HG03025 (cell line): ENCODE measurements at regions not wholly inside any gene's neighbourhood (a gene's known extent, or its start where the extent isn't known, plus 50 kb on each side); places are given as distances from the start of the nearest gene placed in this dataset.
A peak's percentile ranks its signal among the peaks of the same experiment; 100 is the strongest.

ENCODE experiments used
- ATAC-seq: cut with Tn5 transposase; IDR thresholded peaks from one replicate; pipeline ENCODE4 v1.9.1; 2021; ENCODE audit warnings: mild to moderate bottlenecking, moderate library complexity; ENCODE audit not compliant: unreplicated experiment, low FRiP score

DNA sequence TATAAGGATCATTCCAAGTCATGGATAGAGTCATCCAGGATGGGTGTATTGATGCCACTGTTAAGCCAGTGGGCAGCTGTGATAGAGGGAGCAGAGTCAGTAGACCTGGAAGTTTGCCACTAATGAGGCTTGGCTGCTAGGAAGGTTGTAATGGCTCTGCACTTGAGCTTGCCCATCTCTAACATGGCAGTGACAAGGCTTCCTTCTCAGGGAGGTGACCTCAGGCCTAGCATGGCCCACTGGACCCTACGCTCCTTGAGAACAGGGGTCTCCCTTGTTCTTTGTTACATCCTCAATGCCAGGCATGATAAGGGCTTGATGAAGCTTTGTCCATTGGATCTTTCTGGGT, 155.1 kb downstream of the CD83 start:
- ATAC-seq = no peak

DNA sequence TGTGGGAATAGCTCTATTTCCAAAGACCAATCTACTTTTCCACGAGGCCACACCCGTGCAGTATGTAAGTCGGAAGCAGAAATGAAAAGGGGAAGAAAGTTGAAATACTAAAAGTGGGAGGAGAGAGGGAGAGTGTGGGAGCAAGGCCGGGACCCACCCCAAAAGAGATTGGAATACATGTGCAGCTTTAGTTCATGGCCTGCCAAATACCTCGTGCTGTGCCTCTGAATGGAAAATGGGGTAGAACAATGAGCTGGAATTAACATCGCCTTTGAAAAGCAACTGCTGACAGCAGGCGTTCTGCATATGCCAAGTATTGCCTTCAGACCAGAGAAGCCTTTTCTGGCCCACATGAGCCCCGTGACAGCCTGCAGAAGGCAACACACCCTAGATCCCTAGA, 155.6 kb downstream of the CD83 start:
- ATAC-seq = no peak

DNA sequence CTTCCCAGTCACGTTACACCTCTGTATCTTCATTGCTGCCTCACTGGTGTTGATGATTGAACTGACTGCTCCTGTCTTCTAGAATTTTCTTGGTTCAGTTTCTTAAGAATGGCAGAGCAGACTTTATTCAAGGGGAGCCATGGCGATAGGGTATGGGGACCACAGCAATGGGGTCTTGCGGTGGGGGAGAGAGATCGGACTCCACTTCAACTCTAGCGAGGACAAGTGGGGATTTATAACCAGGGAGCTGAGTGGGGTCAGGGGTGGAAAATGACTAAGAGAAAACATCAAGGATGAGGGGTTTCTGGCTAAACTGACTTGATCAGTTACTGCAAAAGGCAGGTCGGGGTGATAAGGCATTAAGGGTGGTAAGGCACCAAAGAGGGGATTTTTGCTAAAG, 156.4 kb downstream of the CD83 start:
- ATAC-seq = no peak

DNA sequence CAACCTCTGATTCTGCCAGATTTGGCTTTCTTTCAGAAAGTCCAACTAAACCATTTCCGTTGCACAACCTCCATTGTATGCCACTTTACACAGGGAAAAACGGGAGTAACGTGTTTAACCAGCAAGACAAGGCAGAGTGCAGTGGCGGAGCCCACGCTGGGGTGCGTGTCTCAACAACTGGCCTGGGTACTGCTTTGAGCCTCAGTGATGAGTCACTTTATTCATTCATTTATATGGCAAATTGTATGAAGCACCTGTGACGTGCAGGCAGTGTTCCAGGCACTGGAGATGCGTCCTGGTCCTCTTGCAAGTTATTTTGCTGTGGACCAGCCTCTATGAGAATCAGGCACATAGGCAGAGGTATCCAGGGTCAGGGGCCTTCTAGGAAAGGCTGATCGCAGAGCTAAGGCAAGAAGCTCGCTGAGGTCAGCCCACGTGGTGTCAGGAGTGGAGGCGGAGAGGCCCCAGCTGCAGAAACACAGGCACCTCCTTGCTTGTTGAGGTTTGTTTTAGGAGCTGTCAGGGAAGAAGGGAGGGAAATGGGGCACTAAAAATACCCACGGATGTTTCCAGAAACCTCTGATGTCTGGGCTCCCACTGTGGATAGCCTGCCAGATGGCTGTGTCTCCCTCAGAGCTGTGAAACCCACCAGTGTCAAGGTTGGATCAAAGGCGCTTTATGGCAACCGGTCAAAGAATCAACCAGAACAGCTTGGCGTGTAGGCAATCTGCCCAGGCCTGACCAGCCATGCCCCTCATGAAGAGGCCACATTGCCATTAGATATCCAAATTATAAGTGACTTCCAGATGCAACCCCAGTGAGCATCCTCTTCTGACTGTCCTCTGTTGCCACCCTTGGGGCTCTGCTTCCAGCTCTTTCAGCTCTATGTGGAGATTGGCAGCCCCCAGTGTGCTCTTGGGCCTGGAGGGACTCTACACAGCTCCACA, 157.2 kb downstream of the CD83 start:
- ATAC-seq = no peak

DNA sequence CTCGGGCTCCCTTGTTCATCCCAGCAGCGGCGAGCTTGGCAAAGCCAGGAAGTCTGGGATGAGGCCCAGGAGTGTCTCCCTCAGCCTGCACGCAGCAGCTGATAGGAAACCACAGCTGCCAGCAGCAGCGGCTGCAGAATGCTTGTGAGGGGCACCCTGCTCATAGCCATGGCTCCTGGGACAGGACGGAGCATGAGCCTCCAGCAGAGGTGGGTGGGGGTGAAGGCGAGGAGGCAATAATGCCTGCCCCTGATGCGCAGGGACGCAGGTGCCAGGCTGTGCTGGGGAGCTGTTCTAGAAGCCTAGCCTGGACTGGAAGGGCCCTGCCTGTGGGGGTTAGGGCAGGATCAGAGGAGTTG, 157.9 kb downstream of the CD83 start:
- ATAC-seq = no peak

DNA sequence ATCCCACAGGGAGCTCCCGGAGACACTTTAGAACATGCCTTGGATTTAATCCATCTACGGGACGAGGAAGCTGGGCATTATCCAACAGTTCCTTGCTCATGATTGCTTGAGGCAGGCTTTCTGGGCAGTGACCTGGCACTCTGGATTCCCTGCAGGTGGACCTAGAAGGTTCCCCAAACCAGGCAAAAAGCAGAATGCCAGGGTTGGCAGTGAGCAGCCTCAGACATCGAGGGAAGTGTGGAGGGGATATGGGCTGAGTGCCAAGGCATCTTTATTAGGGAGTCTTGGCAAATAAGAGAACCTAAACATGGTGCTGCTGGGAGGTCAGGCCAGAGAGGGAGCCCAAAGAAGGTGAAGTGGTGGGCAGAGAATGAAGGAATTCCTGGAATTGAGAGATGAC, 158.5 kb downstream of the CD83 start:
- no peak for ATAC-seq

DNA sequence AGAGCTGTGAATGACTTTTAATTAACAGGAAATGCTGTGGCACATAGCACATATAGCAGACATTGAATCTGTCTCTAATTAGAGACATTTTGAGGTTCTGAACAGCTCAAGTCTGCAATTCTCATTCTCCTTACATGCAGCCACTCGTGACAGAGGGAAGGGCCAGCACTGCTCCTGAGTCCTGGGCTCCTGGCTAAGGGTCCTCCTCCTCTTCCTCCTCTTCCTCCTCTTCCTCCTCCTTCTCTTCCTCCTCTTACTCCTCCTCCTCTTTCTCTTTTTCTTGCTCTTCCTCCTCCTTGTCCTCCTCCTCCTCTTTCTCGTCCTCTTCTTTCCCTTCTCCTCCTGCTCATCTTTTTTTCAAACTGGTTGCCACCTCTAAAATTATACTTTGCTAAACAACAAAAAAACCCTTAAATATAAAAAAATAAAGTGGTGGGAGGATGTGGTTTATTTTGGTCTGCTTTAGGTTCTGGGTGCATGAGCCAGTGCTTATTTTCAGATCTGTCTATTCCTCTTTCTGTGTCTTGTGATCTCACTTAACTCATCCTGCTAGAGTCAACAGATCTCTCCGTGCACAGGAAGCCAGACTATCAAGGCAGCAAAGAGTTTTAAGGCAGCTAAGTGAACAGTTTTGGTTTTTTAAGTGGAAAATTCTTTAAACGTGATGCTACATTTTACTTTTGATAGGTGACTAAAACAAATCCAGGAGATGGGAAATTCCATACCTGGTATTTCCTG, 159.3 kb downstream of the CD83 start:
- ATAC-seq = peak; percentile 79

DNA sequence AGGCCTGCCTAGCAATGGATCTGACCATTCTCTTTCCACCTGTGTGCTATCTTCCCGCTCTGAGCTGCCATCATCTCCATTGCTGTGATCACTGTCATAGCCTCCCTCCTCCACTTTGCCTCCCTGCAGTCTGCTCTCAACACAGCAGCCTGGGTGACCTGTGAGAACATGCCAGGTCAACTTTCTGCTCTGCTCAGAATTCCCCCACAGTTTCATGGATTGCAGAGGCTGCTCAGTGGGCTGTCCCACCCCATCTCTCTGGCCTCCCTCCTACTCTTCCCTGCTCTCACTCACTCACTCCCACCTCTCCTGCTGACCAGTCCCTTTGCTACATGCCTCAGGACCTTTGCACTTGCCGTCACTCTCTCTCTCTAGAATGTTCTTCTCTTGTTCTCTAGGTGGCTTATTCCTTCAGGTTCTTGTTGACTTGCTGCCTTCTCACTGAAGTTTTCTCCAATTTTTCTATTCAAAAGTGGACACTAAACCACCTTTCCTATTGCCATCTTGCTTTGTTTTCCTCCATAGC, 159.9 kb downstream of the CD83 start:
- ATAC-seq = no peak

DNA sequence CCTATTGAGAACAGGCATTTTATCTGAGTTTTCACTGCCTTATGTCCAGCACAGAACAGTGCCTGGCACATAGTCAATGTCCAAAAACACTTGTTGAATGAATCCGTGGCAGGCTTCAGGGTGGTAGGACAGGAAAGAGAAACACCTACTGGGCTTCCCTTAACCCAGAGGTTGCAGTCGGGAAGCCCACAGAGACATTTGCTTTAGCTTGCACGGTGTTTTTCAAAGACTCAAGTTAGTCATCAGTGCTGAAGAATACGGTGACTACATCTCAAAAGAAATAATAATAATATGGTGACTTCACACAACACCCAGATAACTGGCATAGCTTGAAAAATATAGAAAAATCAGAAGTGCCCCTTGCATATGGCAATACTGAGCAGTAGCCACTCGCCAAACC, 160.4 kb downstream of the CD83 start:
- no peak for ATAC-seq

DNA sequence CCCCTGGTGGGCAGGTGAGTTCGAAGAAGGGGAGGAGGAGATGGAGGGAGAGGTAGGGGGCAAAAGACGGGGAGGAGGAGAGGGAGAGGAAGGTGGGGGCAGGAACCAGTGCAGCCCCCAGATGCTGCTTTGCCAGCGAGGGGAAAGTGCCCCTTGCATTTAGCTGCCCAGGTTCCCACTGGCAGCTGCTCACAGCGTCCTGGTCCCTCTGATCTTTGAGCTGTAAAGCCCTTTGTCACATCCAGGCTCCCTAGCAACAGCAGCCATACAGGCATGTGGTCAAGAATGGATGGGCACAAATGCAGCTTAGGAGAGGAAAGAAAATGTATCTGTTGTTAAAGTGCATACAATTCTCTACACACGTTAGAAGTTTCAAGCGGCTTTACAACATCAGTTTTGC, 160.9 kb downstream of the CD83 start:
- no peak for ATAC-seq

DNA sequence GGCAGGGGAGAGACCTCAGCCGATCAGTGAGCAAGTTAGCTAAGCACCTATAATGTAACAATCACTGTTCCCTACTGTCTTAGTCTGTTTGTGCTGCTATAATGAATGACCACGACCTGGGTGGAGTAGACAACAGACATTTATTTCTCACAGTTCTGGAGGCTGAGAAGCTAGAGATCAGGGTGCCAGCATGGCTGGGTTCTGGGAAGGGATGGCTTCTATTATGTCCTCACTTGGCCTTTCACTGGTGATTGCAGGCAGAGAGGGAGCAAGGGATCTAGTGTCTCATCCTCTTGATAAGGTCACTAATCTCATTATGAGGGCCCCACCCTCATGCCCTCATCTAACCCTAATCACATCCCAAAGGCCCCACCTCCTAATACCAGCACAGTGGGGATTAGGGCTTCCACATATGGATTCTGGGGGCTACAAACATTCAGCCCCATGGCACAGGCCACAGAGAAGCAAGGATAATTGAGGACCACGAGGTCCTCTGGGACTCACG, 162.5 kb downstream of the CD83 start:
- ATAC-seq = no peak

DNA sequence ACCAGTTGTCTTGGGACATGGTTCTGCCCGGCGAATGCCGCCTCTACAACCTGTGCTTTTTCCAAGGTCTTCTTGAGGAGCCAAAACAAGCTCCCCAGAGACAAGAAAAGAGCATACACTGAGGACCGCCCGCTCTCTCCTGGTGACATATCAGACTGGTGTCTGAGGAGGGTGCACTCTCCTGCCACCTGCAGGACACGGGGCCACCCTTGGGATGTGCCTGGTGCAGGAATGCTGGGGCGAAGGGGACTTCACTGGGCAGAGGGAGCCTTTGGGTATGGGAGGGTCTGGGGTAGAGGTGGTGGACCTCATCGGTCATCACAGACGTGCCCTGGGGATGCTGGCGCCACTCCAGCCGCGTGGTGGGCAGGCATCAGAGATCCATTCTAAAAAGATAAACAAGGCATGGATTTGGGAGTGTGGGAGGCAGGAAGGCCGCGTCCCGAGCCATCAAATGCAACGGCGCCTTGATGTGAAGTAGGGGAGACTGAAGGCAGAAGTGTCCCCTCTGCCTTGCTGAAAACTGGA, 163.3 kb downstream of the CD83 start:
- no peak for ATAC-seq

DNA sequence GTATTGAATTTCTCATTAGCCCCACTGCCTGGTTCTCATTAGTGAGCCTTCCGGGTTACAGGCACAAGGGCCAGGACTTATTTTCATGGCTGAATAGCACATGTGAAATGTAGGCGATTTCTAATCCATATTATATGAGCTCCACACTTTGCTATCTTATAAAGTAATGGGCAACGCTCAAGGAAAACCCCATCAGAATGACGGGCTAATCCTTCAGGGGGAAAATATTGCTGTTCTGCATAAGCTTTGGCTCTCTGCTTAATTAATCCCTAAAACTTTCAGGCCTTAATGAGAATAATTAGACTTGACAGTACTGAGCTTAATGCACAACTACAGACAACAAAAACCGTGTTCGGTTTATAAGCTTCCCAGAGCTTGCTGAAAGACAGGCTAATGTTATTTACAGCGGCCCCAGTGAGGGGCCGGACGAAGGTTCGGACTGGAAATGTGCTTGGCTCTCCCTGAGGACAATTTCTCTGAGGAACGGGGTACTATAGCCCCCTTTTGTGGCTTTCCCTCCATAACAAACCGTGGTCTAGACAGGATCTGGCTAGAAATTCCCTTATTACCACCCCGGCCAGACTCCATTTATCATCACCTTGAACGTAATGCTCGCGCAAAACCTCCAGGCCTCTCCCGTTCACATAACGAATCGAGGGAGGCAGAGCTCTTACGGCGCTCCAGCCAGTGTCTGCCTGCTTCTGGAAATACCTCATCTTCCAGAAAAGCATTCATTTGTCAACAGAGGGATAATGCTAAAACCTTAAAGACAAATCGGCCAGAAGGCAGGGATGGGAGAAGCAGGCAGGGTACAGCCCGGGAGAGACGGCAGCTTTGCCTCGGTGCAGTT, 164.5 kb downstream of the CD83 start:
- no peak for ATAC-seq

DNA sequence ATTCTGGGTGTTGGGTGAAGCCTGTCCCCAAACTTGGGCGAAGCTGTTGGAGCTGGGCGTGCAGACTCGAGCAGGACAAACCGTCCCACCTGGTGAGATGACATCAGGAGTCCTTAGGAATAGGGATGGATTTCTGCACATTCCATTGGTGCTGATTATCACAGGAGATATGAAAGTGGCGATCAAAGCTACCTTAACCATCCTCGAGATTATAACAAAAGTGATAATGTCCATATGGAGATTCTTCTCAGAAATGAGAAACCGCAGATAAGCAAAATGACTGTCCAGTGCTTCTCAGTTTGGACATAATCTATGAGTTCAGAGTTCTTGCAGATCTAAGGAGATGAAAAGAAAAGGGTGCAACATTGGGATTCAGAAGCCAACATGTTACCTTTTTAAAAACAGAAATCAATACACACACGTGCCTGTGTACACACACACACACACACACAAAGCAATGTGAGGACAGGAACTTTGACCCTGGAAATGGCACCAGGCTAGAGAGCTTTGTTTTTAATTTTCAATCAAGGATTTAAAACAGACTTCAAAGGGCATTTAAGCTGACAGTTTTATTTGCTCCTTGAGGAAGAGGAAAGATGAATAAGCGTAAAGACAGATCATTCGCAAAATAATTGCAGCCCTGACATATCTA, 165.4 kb downstream of the CD83 start:
- no peak for ATAC-seq

DNA sequence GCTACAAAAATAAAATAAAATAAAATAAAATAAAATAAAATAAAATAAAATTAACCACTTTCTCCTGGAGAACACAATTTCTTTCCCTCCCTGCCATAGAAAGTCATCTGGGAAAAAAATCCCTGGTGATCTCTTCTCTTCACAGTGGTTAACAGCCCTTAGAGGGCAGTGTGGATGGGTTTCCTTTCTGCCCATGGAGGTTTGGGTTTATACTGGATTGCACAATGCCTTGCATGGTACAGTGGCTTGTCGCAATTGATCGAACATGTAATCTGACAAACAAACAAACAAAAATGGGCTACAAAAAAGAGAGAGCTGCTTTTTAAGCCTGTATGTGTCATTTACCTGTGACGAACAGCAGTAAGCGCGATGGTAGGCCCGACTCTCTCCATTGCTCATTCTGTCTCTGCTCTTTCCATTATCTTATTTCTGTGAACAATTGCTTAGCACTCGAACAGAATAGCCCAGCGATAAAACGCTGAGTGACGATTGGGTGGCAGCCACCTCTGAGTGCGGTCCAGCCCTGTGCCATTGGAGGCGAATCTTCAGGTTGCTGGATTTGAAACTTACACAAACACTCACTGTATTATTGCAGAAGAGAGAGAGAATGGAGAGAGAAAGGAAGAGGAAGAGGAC, 166.1 kb downstream of the CD83 start:
- ATAC-seq = no peak

DNA sequence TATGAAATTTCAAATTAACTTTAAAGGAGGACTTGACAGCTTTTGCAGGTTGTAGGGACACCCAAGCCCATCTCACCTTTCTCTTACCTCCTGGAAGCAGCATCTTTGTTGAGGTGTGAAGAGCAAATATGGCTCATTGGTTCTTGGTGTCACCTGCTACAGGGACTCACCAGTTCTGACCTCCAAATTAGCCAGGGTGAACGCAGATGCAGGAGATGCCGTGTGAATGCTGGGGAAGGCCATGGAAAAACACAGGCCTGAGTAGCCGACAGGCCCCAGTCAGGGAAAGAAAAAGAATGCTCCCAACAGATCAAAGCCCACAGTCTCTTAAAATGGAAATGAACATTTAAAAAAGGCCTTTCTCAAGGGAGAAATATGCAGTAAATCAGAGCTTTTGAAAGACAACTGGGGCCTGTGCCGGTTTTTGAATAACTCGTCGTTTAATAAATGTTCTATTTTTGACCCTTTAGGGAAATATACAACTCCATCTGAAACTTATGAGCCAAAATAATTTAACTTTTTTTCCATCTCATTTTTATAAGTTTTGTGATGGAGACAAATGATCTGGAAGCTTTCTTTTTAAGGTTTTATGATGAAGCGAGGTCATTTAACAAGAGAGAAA, 167.5 kb downstream of the CD83 start:
- ATAC-seq = no peak

DNA sequence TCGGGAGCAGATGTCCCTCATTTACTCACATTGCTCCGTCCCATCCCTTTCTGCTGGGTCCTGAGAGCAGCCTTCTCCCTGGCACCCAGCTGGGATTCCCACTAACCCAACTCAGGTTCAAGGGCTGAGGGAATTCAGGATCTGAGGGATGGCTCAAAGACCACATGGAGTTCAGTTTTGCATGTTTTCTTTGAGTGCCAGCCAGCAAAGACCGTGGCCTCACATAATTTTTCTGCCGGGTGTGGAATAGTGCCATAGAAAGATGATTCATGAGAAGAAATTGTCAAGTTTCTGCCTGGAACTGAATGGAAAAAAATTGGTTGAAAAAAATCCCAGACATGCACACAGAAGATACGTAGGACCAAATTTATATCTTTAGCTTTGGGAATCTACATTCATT, 168.6 kb downstream of the CD83 start:
- no peak for ATAC-seq

DNA sequence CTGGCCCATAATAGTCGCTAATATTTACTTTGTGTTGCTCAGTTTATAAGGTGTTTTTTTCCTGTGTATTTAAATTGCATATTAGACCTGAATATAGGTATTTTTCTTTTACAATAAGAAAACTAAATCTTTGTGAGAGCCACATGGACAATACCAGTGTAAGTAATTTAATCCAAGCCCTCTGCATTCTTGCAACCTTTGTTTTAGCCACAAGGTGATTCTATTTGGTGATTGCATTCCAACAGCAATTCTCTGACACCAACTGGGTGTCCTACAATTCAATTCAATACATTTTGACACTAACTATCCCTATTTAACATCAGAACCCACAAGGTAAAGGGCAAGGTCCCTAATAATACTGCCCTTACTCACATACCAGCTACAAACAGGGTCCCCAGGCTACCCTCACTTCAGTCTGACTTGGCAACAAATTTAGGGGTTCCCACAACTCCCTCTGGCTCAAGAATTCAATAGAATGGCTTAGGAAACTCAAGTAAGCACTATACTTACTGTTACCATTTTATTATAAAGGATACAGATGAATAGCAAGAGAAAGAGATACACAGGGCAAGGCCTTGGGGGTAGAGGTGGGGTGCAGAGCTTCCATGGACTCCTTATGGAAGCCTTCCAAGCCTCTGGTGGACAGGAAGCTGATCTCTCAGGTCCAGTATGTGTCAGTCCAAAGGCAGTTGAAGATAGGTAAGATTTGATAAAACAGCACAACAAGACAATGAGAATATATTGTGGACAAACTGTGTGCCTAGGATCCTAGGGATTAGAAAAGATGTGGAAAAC, 169.3 kb downstream of the CD83 start:
- no peak for ATAC-seq
